ENCODE measurements at regions not wholly inside any gene's neighbourhood (a gene's known extent, or its start where the extent isn't known, plus 50 kb on each side); places are given as distances from the start of the nearest gene placed in this dataset.

DNA sequence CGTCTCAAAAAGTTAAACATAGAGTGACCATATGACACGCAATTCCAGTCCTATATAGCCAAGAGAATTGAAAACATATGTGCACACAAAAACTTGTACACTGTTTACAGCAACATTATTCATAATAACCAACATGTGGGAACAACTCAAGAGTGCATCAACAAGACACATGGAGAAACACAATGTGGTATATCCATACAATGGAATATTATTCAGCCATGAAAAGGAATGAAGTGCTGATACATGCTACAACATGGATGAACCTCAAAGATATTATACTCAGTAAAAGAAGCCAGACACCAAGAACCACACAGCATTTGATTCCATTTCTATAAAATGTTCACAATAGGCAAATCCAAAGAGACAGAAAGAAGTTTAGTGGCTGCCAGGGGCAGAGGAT lies 317.0 kb downstream of the NSG2 start:
- TF ChIP-seq CTCF (IDR thresholded peaks at IDR 0.05) (no peak), POLR2AphosphoS5 (IDR thresholded peaks at IDR 0.05) (no peak), POLR2A (IDR thresholded peaks at IDR 0.05) (no peak), EP300 (IDR thresholded peaks at IDR 0.05) (no peak)

Data from suprapubic skin (tissue), 4 donors.